IMR-90 (cell line): ENCODE measurements at regions not wholly inside any gene's neighbourhood (a gene's known extent, or its start where the extent isn't known, plus 50 kb on each side); places are given as distances from the start of the nearest gene placed in this dataset.

Experiments
- ATAC-seq: fragments of 200-7000 bp; cut with Tn5 transposase; 2 replicates; pipeline ENCODE4 v1.9.1; 2020; ENCODE audit warnings: low read depth, mild to moderate bottlenecking, moderate library complexity
- BruUV-seq: library from RNA; stranded (reverse); fragments of 400-500 nt; replicated peaks from 2 replicates; lab custom pipeline; 2021; lab: Mats Ljungman, UMichigan
- CTCF ChIA-PET: fragments of 300-600 bp; formaldehyde crosslinking; extraction: SDS; loops from one replicate; lab custom pipeline; 2021; ENCODE audit warnings: antibody characterized with exemption; lab: Yijun Ruan, JAX
- POLR2A ChIA-PET: fragments of 300-600 bp; sonication (Branson Sonifier 250); formaldehyde crosslinking; loops from one replicate; lab custom pipeline; 2022; ENCODE audit warnings: antibody characterized with exemption; ENCODE audit not compliant: unreplicated experiment; lab: Charles Lee
- DNase-seq: peaks from one replicate; pipeline ENCODE4 v3.0.0; 2013
- H2AFZ ChIP-seq: replicated peaks from 2 replicates; pipeline ENCODE3; 2013; ENCODE audit warnings: low read length, mild to moderate bottlenecking; ENCODE audit not compliant: poor library complexity
- H2AK5ac ChIP-seq: 2 replicates; pipeline ENCODE4 v1.6.1; 2013; ENCODE audit warnings: low read depth, low read length, inconsistent platforms
- H2AK9ac ChIP-seq: replicated peaks from 2 replicates; pipeline ENCODE3; 2013; ENCODE audit warnings: mild to moderate bottlenecking, low read depth, low read length, moderate library complexity; ENCODE audit not compliant: poor library complexity
- H2BK120ac ChIP-seq: 2 replicates; pipeline ENCODE4 v1.6.1; 2013; ENCODE audit warnings: low read depth, low read length, inconsistent platforms
- H2BK15ac ChIP-seq: 3 replicates; pipeline ENCODE4 v1.6.1; 2013; ENCODE audit warnings: low read depth, low read length, inconsistent platforms
- H2BK20ac ChIP-seq: 2 replicates; pipeline ENCODE4 v1.6.1; 2013; ENCODE audit warnings: low read depth, mild to moderate bottlenecking, inconsistent platforms, low read length, moderate library complexity
- H2BK5ac ChIP-seq: 2 replicates; pipeline ENCODE4 v1.6.1; 2013; ENCODE audit warnings: mild to moderate bottlenecking, low read depth, low read length, inconsistent platforms; ENCODE audit not compliant: poor library complexity, severe bottlenecking
- H3K14ac ChIP-seq: replicated peaks from 2 replicates; pipeline ENCODE4 v1.6.1; 2013; ENCODE audit warnings: low read depth, low read length, inconsistent platforms
- H3K18ac ChIP-seq: 2 replicates; pipeline ENCODE4 v1.6.1; 2013; ENCODE audit warnings: low read depth, low read length, control low read depth
- H3K23ac ChIP-seq: 2 replicates; pipeline ENCODE4 v1.6.1; 2013; ENCODE audit warnings: low read depth, low read length, inconsistent platforms
- H3K27ac ChIP-seq: 2 replicates; pipeline ENCODE4 v1.5.1; 2013; ENCODE audit warnings: mild to moderate bottlenecking, control low read depth, low read length; ENCODE audit not compliant: insufficient read depth
- H3K27me3 ChIP-seq: 2 replicates; pipeline ENCODE4 v1.6.1; 2013; ENCODE audit warnings: low read length; ENCODE audit not compliant: control insufficient read depth, insufficient read depth
- H3K36me3 ChIP-seq: 2 replicates; pipeline ENCODE4 v1.6.1; 2013; ENCODE audit warnings: low read length, mixed read lengths; ENCODE audit not compliant: control insufficient read depth, insufficient read depth
- H3K4ac ChIP-seq: 2 replicates; pipeline ENCODE4 v1.6.1; 2013; ENCODE audit warnings: low read depth, low read length, inconsistent platforms
- H3K4me1 ChIP-seq: 2 replicates; pipeline ENCODE4 v1.6.1; 2013; ENCODE audit warnings: low read length, mixed read lengths; ENCODE audit not compliant: control insufficient read depth, insufficient read depth
- H3K4me2 ChIP-seq: 2 replicates; pipeline ENCODE4 v1.6.1; 2013; ENCODE audit warnings: low read depth, mild to moderate bottlenecking, control low read depth, low read length, moderate library complexity
- H3K4me3 ChIP-seq: 2 replicates; pipeline ENCODE4 v1.5.1; 2013; ENCODE audit warnings: low read depth, mild to moderate bottlenecking, control low read depth, low read length, moderate library complexity; ENCODE audit not compliant: insufficient read depth
- H3K56ac ChIP-seq: 2 replicates; pipeline ENCODE4 v1.6.1; 2013; ENCODE audit warnings: low read length, inconsistent platforms; ENCODE audit not compliant: insufficient read depth; ENCODE audit errors: extremely low read depth
- H3K79me1 ChIP-seq, 2 experiments: 2 replicates each; pipeline ENCODE4 v1.6.1; 2013; ENCODE audit warnings: low read length in 2 of 2, inconsistent platforms in 1 of 2, low read depth in 1 of 2
- H3K9ac ChIP-seq: 2 replicates; pipeline ENCODE4 v1.6.1; 2013; ENCODE audit warnings: low read depth, low read length, control low read depth
- H3K9me1 ChIP-seq: 2 replicates; pipeline ENCODE4 v1.6.1; 2013; ENCODE audit warnings: low read length, inconsistent platforms; ENCODE audit not compliant: insufficient read depth
- H3K9me3 ChIP-seq: 2 replicates; pipeline ENCODE4 v1.6.1; 2013; ENCODE audit warnings: low read length; ENCODE audit not compliant: control insufficient read depth, insufficient read depth
- H4K20me1 ChIP-seq: 2 replicates; pipeline ENCODE4 v1.6.1; 2013; ENCODE audit warnings: low read length, inconsistent platforms; ENCODE audit not compliant: insufficient read depth
- H4K5ac ChIP-seq: 2 replicates; pipeline ENCODE4 v1.6.1; 2013; ENCODE audit warnings: mild to moderate bottlenecking, low read depth, low read length, control low read depth
- H4K8ac ChIP-seq, 2 experiments: 2 replicates each; pipeline ENCODE4 v1.6.1; 2013; ENCODE audit warnings: low read depth in 2 of 2, low read length in 2 of 2, control low read depth in 1 of 2, inconsistent platforms in 1 of 2
- H4K91ac ChIP-seq: 2 replicates; pipeline ENCODE4 v1.6.1; 2013; ENCODE audit warnings: low read depth, low read length, inconsistent platforms; ENCODE audit not compliant: insufficient read depth
- CHD1 ChIP-seq: IDR thresholded peaks from 2 replicates; pipeline ENCODE4 v1.6.1; 2012; ENCODE audit warnings: low read depth, low read length, improper control_type of control experiment
- MAFK ChIP-seq: IDR thresholded peaks from 2 replicates; pipeline ENCODE4 v1.6.1; 2012; ENCODE audit warnings: low read depth, low read length, improper control_type of control experiment
- NFE2L2 ChIP-seq: fragments of 150-350 bp; IDR thresholded peaks from 2 replicates; pipeline ENCODE4 v1.6.1; 2016; ENCODE audit warnings: low read depth, mild to moderate bottlenecking, low read length
- POLR2A ChIP-seq: IDR thresholded peaks from 2 replicates; pipeline ENCODE4 v1.6.1; 2012; ENCODE audit warnings: mild to moderate bottlenecking, low read depth, low read length
- RAD21 ChIP-seq: IDR thresholded peaks from 2 replicates; pipeline ENCODE4 v1.6.1; 2012; ENCODE audit warnings: low read length, improper control_type of control experiment
- WGBS, 2 experiments: methylation state at CpG; one replicate each; pipeline versions ENCODE4 v1.1.5 to v1.1.7; 2013; ENCODE audit warnings: missing lambda C conversion rate in 2 of 2; ENCODE audit not compliant: insufficient read length in 1 of 2; ENCODE audit errors: extremely low coverage in 2 of 2; 5-methylcytosine and 5-hydroxymethylcytosine counted together
- dilution Hi-C: fragments of 300-500 bp; cut with HindIII; formaldehyde crosslinking; loops from one replicate; pipeline ENCODE4 v1.14.3; 2018; ENCODE audit warnings: low sequenced_read_pairs; ENCODE audit not compliant: unreplicated experiment
- in situ Hi-C: fragments of 300-500 bp; cut with MboI; formaldehyde crosslinking; loops from 3 replicates; pipeline ENCODE4 v1.14.3; 2019; ENCODE audit warnings: low sequenced_read_pairs, inconsistent platforms, mixed read lengths
- intact Hi-C: fragments of 100-400 bp; cut with micrococcal nuclease; formaldehyde crosslinking; loops from 2 replicates; pipeline ENCODE4 v1.10.0; 2022

DNA sequence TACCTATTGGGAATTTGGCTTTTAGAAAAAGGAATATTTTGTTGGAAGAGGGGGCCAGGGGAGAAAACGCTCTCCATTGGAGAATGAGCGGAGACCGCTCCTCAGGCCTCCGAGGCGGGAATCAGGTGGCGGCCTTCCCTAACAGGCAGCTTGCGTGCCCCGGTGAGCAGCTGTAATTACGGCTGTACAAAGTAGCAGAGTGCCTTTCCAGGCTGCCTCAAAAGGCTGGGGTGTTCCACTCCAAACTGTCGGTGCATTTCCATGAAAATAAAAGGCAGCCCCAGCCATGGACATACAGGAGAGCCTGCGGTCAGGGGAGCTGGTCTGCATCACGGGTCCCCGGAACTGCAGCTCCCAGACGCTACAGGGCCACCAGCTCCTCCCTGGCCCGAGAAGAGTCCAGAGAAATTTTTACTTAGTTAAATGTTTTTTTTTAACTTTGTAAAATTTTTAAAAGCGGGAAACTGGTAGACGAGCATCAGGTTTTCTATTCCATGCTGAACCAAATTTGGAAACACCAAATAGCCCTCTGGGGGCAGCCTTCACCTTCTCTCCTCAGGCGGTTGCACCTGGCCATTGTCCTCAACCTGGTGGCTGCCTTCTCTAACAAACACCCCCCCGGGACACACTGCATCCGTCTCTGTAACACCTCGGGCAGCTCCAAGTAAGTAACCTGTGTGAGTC is 209.3 kb upstream of the SALL3 start:
- Histone ChIP-seq H3K9me1 (no peaks in the 10 kb centered on the region), H3K4me3 (no peak overlapping the region), H3K9ac (no peak overlapping the region), H3K18ac (no peak overlapping the region), H4K5ac (no peak overlapping the region), H2BK20ac (no peak overlapping the region), H3K23ac (no peak overlapping the region), H2AK5ac (no peak overlapping the region), H3K27me3 (no peaks in the 10 kb centered on the region), H2BK5ac (no peak overlapping the region), H2BK120ac (no peak overlapping the region), H3K4ac (no peak overlapping the region), H4K20me1 (no peaks in the 10 kb centered on the region), H3K4me1 (no peaks in the 10 kb centered on the region), H2BK15ac (no peak overlapping the region), H2AK9ac (no peak overlapping the region), H4K8ac (no peak overlapping the region), H3K79me1 (no peaks in the 10 kb centered on the region), H3K14ac (no peak overlapping the region), H3K56ac (no peak overlapping the region), H3K4me2 (no peak overlapping the region), H3K9me3 (peaks cover 77% of the 10 kb centered on the region), H3K36me3 (no peaks in the 10 kb centered on the region), H4K91ac (no peak overlapping the region), H3K27ac (no peak overlapping the region), H2AFZ (no peak overlapping the region)
- 56% methylated on average over 8 of the region's 21 CpGs; no CpG with 5 or more reads in 1 of the 2 experiments for WGBS, 2 experiments
- intact Hi-C loops: no loop called here
- ATAC-seq: no peak
- in situ Hi-C loops: no loop called here
- no peak for DNase-seq
- dilution Hi-C loops: no loop called here
- CTCF ChIA-PET: no interaction called here
- POLR2A ChIA-PET: no interaction called here
- TF ChIP-seq NFE2L2: no peak
- TF ChIP-seq POLR2A: no peak
- TF ChIP-seq RAD21: no peak
- TF ChIP-seq MAFK: no peak
- TF ChIP-seq CHD1: no peak
- no TSS peak for BruUV-seq
